Keratinocyte (primary cell): ENCODE measurements at regions not wholly inside any gene's neighbourhood (a gene's known extent, or its start where the extent isn't known, plus 50 kb on each side); places are given as distances from the start of the nearest gene placed in this dataset.

Experiments
- EZH2 ChIP-seq: IDR thresholded peaks from one replicate; pipeline ENCODE4 v1.6.1; 2012; ENCODE audit warnings: inconsistent platforms, mild to moderate bottlenecking, low read length, moderate library complexity
- TF ChIP-seq, protein P1 (sequence below), 3 experiments: IDR thresholded peaks in 1 of 3; conservative IDR thresholded peaks in 1 of 3; optimal IDR thresholded peaks in 1 of 3; 2 replicates in 2 of 3; 3 replicates in 1 of 3; pipeline versions ENCODE3 to v1.5.1; 2011; ENCODE audit warnings: low read length in 3 of 3, mild to moderate bottlenecking in 3 of 3, moderate library complexity in 2 of 3, control low read depth in 1 of 3, inconsistent platforms in 1 of 3; ENCODE audit not compliant: insufficient read depth in 2 of 3; ENCODE audit errors: extremely low read depth in 1 of 3

DNA sequence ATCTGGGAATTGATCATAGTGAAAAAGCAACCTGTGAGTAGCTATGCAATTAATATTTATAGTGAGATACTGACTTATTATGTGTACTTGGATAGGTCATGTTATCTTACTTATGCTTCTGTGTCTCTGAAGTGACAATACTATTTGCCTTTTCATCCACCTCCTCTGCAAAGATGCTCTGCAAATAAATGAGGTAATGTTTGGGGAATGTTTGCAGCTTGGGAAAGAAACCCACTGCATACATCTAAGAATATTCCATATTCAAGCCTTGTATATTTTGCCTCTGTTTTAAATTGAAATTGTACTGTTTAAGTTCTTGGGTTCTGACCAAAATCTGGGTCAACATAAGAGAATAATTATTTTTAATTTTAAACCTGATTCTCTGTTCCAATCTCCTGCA, 217.4 kb upstream of the DTNA start:
- TF ChIP-seq, protein P1, sequence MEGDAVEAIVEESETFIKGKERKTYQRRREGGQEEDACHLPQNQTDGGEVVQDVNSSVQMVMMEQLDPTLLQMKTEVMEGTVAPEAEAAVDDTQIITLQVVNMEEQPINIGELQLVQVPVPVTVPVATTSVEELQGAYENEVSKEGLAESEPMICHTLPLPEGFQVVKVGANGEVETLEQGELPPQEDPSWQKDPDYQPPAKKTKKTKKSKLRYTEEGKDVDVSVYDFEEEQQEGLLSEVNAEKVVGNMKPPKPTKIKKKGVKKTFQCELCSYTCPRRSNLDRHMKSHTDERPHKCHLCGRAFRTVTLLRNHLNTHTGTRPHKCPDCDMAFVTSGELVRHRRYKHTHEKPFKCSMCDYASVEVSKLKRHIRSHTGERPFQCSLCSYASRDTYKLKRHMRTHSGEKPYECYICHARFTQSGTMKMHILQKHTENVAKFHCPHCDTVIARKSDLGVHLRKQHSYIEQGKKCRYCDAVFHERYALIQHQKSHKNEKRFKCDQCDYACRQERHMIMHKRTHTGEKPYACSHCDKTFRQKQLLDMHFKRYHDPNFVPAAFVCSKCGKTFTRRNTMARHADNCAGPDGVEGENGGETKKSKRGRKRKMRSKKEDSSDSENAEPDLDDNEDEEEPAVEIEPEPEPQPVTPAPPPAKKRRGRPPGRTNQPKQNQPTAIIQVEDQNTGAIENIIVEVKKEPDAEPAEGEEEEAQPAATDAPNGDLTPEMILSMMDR (optimal IDR thresholded peaks at IDR 0.05 in 1 of 3, IDR thresholded peaks at IDR 0.05 in 1 of 3, conservative IDR thresholded peaks at IDR 0.05 in 1 of 3; ENCODE audit: extremely low read depth in 1 of 3, insufficient read depth in 2 of 3, low read length in 3 of 3): no peak
- TF ChIP-seq EZH2: no peak
